HG02763 (cell line): ENCODE measurements at regions not wholly inside any gene's neighbourhood (a gene's known extent, or its start where the extent isn't known, plus 50 kb on each side); places are given as distances from the start of the nearest gene placed in this dataset.

Experiments
- ATAC-seq: cut with Tn5 transposase; IDR thresholded peaks from one replicate; pipeline ENCODE4 v1.9.1; 2021; ENCODE audit warnings: mild to moderate bottlenecking, moderate library complexity; ENCODE audit not compliant: unreplicated experiment

DNA sequence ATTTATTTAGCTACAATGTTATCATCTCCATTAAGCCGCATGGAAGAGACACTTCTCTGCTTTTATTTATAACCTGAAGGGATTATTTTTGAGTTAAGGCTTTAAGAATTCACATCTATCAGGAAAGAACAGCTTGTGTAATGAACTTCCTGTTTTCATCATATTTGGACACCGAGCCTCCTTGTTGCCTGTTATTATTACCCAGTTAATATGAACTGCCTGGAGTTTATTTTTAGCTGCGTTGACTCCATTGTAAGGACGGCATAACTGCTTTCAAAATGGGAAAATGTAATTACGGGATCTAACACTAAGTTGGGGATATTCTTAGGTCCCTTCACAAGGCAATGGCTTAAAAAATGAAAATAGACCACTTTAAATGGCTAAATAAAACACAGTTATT, 89.0 kb upstream of the NR4A3 start:
- no peak for ATAC-seq

GRCh38 chr9:99735041-99735440, 86.6 kb upstream of the NR4A3 start:
- ATAC-seq: no peak

- no peak for ATAC-seq
Measured at GRCh38 chr9:99736291-99736690, 85.4 kb upstream of the NR4A3 start.

GRCh38 chr9:99737649-99738048, 84.0 kb upstream of the NR4A3 start:
- no peak for ATAC-seq

GRCh38 chr9:99743006-99743405, 78.7 kb upstream of the NR4A3 start:
- no peak for ATAC-seq

GRCh38 chr9:99743455-99743854, 78.2 kb upstream of the NR4A3 start:
- ATAC-seq: no peak

- no peak for ATAC-seq
Measured at GRCh38 chr9:99744132-99744531, 77.6 kb upstream of the NR4A3 start.

- ATAC-seq: no peak
Measured at GRCh38 chr9:99745085-99745484, 76.6 kb upstream of the NR4A3 start.

GRCh38 chr9:99746406-99746805, 75.3 kb upstream of the NR4A3 start:
- no peak for ATAC-seq

GRCh38 chr9:99748266-99748665, 73.4 kb upstream of the NR4A3 start:
- no peak for ATAC-seq

- ATAC-seq: no peak
Measured at GRCh38 chr9:99748676-99749075, 73.0 kb upstream of the NR4A3 start.

GRCh38 chr9:99749641-99750040, 72.0 kb upstream of the NR4A3 start:
- ATAC-seq: no peak

DNA sequence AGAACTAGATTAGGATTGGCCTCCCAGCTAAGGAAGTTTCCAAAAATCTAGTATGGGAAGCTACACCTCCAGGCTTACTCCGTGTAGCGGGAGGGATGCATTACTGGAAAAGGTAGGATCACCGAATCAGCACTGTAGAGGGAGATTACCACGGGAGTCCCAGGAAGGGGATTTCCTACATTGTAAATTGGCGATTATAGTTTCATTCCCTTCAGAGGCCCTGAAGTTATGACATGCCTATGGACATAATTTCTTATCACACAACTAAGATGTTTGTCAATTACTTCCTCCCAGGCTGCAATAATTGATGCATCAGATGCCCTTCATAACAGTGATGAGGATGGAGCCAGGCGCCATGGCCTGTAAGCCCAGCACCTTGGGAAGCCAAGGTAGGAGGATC, 71.2 kb upstream of the NR4A3 start:
- no peak for ATAC-seq

DNA sequence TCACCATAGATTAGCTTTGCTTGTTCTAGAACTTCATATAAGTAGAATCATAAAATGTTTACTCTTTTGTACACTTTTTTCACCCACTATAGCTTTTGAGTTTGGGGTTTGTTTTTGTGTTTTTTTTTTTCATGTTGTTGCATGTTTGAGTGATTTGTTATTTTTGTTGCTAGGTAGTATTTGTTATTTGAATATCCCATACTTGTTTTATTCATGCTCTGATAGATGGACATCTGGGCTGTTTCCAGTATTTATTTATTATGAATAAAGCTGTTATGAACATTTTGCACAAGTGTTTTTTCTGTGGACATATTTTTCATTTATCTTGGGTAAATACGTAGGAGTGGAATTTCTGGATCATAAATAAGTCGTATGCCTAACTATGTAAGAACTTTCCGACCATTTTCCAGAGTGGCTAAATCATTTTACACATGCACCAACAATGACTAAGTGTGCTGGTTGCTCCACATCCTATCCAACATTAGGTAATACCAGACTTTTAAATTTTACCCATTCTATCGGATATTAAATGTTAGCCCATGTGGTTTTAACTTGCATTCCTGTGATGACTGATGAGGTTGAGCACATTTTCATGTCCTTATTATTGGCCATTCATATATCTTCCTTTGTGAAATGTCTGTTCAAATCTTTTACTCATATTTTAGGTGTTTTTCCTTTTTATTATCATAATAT, 69.1 kb upstream of the NR4A3 start:
- ATAC-seq: no peak

DNA sequence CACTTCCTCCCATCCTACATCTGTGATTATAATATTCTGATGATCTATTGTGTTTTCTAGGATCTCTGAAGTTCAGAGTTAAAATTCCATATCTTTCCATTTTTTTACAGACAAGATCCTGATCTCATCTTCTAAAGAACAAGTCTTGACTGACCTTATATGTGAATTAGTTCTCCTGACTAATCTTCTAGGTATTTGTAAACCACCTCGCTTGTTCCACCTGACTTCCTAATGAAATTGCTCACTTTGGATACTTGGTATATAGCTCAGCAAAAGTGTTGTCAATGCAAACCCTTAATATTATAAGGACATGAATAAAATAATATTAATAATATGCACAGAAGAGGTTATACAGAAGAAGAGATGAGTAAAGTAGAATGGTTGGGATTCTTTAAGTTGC, 68.2 kb upstream of the NR4A3 start:
- ATAC-seq: no peak

DNA sequence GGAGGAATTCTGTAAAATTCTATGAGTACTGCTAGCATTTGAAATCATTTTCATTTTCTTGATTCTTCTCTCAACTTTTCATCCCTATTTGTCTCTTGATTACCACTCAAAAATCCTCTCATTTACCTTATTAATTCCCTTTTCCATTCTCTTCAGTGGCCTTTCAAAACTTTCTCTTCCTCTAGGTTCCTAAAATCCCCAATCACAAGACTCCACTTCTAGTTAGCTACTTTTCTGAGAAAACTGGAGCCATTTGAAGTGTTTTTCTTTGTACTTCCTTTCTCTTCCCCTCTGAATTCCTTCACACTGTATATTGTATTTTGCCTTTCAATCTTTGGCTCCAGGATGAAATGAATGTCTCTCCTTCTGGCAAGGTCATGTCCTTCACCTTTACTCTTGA, 61.3 kb upstream of the NR4A3 start:
- no peak for ATAC-seq

DNA sequence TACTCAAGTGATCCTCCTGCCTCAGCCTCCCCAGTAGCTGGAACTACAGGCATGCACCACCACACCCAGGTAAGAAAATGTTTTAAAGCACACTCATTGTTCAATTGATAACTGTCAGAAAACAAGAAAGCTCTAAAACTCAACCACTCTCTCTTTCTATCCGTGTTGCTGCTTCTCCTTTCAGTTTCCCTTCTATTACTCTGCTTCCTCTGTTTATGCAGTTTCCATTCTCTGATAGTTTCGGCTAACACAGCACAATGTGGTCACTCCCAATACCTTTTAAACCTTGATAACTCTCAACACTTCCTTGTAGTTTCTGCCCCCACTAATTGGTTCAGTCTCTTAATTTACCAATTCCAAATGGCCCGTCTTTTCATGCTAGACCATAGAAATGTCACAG, 59.2 kb upstream of the NR4A3 start:
- ATAC-seq: peak; percentile 97
